B cell (primary cell): ENCODE measurements at regions not wholly inside any gene's neighbourhood (a gene's known extent, or its start where the extent isn't known, plus 50 kb on each side); places are given as distances from the start of the nearest gene placed in this dataset.

ENCODE experiments used
- CTCF ChIP-seq: fragments of 200-600 bp; IDR thresholded peaks from one replicate; pipeline ENCODE4 v1.8.0; 2022; ENCODE audit warnings: antibody characterized with exemption, mild to moderate bottlenecking
- EZH2 ChIP-seq: IDR thresholded peaks from 2 replicates; pipeline ENCODE4 v1.6.1; 2012; ENCODE audit warnings: borderline replicate concordance, low read depth, mild to moderate bottlenecking, moderate library complexity, low read length; ENCODE audit not compliant: insufficient read depth, poor library complexity, severe bottlenecking

- TF ChIP-seq CTCF (no peak), EZH2 (no peak)
Observed at GRCh38 chr5:33143405-33144123, 297.2 kb upstream of the TARS1 start.
